ENCODE measurements at regions not wholly inside any gene's neighbourhood (a gene's known extent, or its start where the extent isn't known, plus 50 kb on each side); places are given as distances from the start of the nearest gene placed in this dataset.

DNA sequence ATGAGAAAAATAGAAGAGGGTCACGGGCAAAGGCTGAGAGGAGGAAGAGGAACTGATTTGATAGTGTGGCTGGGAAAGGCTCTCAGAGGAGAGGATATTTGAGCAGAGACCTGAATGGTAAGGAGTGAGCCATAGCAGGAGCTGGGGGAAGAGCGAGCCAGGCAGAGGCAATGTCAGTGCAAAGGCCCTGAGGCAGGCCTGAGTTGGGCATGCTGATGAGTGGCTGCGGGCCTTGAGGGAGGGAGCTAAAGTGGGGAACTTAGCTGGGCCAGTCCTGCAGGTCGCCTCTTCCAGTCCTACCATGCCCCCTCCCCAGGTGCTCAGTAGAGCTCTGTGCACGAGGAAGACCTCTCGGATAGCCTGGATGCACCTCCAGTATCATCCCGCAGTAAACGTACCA lies 55.4 kb upstream of the FGFR2 start:
- no peaks in the 10 kb centered on the region for H3K36me3 ChIP-seq (ENCODE audit: control insufficient read depth, insufficient read depth, low read length)
- in situ Hi-C loops (cut with HindIII; ENCODE audit: low pct_unique_long_range_greater_than_20kb, low sequenced_read_pairs): no loop called here
- CTCF ChIA-PET: no interaction called here
- intact Hi-C loops (cut with micrococcal nuclease; ENCODE audit: unreplicated experiment): no loop called here
- H3K9me3 ChIP-seq (ENCODE audit: control insufficient read depth, insufficient read depth, low read depth, low read length): no peaks in the 10 kb centered on the region
- no peak for DNase-seq (ENCODE audit: low read depth, low spot score)
- TF ChIP-seq, protein P1, sequence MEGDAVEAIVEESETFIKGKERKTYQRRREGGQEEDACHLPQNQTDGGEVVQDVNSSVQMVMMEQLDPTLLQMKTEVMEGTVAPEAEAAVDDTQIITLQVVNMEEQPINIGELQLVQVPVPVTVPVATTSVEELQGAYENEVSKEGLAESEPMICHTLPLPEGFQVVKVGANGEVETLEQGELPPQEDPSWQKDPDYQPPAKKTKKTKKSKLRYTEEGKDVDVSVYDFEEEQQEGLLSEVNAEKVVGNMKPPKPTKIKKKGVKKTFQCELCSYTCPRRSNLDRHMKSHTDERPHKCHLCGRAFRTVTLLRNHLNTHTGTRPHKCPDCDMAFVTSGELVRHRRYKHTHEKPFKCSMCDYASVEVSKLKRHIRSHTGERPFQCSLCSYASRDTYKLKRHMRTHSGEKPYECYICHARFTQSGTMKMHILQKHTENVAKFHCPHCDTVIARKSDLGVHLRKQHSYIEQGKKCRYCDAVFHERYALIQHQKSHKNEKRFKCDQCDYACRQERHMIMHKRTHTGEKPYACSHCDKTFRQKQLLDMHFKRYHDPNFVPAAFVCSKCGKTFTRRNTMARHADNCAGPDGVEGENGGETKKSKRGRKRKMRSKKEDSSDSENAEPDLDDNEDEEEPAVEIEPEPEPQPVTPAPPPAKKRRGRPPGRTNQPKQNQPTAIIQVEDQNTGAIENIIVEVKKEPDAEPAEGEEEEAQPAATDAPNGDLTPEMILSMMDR (IDR thresholded peaks at IDR 0.05): no peak
- no peak for TF ChIP-seq TCF7L2 (IDR thresholded peaks at IDR 0.05; ENCODE audit: low read depth, low read length)
- TF ChIP-seq, protein P2, sequence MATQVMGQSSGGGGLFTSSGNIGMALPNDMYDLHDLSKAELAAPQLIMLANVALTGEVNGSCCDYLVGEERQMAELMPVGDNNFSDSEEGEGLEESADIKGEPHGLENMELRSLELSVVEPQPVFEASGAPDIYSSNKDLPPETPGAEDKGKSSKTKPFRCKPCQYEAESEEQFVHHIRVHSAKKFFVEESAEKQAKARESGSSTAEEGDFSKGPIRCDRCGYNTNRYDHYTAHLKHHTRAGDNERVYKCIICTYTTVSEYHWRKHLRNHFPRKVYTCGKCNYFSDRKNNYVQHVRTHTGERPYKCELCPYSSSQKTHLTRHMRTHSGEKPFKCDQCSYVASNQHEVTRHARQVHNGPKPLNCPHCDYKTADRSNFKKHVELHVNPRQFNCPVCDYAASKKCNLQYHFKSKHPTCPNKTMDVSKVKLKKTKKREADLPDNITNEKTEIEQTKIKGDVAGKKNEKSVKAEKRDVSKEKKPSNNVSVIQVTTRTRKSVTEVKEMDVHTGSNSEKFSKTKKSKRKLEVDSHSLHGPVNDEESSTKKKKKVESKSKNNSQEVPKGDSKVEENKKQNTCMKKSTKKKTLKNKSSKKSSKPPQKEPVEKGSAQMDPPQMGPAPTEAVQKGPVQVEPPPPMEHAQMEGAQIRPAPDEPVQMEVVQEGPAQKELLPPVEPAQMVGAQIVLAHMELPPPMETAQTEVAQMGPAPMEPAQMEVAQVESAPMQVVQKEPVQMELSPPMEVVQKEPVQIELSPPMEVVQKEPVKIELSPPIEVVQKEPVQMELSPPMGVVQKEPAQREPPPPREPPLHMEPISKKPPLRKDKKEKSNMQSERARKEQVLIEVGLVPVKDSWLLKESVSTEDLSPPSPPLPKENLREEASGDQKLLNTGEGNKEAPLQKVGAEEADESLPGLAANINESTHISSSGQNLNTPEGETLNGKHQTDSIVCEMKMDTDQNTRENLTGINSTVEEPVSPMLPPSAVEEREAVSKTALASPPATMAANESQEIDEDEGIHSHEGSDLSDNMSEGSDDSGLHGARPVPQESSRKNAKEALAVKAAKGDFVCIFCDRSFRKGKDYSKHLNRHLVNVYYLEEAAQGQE (IDR thresholded peaks at IDR 0.05; ENCODE audit: insufficient read depth in 1 of 2, low read depth in 2 of 2, low read length in 1 of 2): no peak
- no peak for TF ChIP-seq POLR2AphosphoS5 (IDR thresholded peaks at IDR 0.05; ENCODE audit: low read depth, low read length)
- ATAC-seq: no peak
- no peaks in the 10 kb centered on the region for H3K4me1 ChIP-seq (ENCODE audit: control insufficient read depth, insufficient read depth, low read length)
- POLR2A ChIA-PET: no interaction called here
- BruUV-seq (replicated peaks): no TSS peak
- no peak overlapping the region for H3K4me3 ChIP-seq (ENCODE audit: low read depth in 2 of 2, low read length in 2 of 2)
- no peaks in the 10 kb centered on the region for H3K27me3 ChIP-seq (ENCODE audit: control insufficient read depth, insufficient read depth, low read length)
- no peak overlapping the region for H3K27ac ChIP-seq (ENCODE audit: low read length)

DNA sequence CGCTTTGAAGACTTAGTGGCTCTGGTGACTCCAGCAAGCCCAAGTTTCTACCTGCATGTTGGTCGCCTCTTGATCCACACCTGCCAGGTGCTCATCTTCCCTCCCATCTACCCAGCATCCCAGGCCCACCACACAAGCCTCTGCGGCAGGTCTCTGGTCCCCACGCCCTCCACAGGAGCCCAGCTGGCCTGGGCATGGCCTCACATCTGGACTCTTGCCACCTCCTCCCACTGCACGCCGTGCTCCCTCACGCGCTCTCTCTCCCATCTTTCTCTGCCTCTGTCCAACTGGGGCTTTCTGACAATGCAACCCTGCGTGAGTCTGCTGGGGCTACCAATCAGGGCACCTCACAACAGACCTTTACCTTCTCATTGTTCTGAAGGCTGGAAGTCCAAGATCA lies 50.2 kb upstream of the FGFR2 start:
- Histone ChIP-seq H3K36me3 (ENCODE audit: control insufficient read depth, insufficient read depth, low read length) (no peaks in the 10 kb centered on the region), H3K9me3 (ENCODE audit: control insufficient read depth, insufficient read depth, low read depth, low read length) (no peaks in the 10 kb centered on the region), H3K27ac (ENCODE audit: low read length) (no peak overlapping the region), H3K4me3 (ENCODE audit: low read depth in 2 of 2, low read length in 2 of 2) (no peak overlapping the region), H3K27me3 (ENCODE audit: control insufficient read depth, insufficient read depth, low read length) (no peaks in the 10 kb centered on the region), H3K4me1 (ENCODE audit: control insufficient read depth, insufficient read depth, low read length) (no peaks in the 10 kb centered on the region)
- in situ Hi-C loops (cut with HindIII; ENCODE audit: low pct_unique_long_range_greater_than_20kb, low sequenced_read_pairs) (no loop called here), intact Hi-C loops (cut with micrococcal nuclease; ENCODE audit: unreplicated experiment) (no loop called here)
- TF ChIP-seq SIN3A (IDR thresholded peaks at IDR 0.05; ENCODE audit: borderline replicate concordance, insufficient read depth, low read depth, low read length) (no peak), POLR2AphosphoS5 (IDR thresholded peaks at IDR 0.05; ENCODE audit: low read depth, low read length) (no peak), TCF7L2 (IDR thresholded peaks at IDR 0.05; ENCODE audit: low read depth, low read length) (no peak)
- TF ChIP-seq, protein P2 (IDR thresholded peaks at IDR 0.05; ENCODE audit: insufficient read depth in 1 of 2, low read depth in 2 of 2, low read length in 1 of 2): no peak
- TF ChIP-seq, protein P1 (IDR thresholded peaks at IDR 0.05): no peak
- DNase-seq (ENCODE audit: low read depth, low spot score) (no peak), ATAC-seq (no peak)
- no TSS peak for BruUV-seq (replicated peaks)
- ChIA-PET CTCF (no interaction called here), POLR2A (no interaction called here)

All from Panc1 (cell line).